ENCODE measurements at regions not wholly inside any gene's neighbourhood (a gene's known extent, or its start where the extent isn't known, plus 50 kb on each side); places are given as distances from the start of the nearest gene placed in this dataset.

DNA sequence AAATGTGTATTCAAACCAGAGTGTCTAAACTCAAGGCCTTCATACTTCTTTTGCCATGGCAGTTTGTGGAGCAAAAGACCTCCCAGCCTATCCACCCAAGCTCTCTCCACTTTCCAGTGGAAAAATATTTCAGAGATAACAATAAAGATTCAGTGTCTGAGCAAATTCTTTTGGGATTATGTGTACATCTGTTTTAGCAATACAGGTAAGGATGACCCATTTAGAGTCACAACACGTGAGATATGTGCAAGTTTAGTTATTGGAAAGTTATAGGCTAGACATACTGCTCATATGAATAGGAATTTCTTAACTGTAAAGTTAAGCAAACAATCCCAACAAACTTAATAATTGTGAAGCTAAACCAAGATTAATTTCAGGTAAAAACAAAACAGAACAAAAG is 174.5 kb upstream of the LRIG1 start:
- no peak for TF ChIP-seq CTCF (conservative IDR thresholded peaks at IDR 0.05)
- no peak for TF ChIP-seq EZH2 (IDR thresholded peaks at IDR 0.05; ENCODE audit: low read depth)
